HG03354 (cell line): ENCODE measurements at regions not wholly inside any gene's neighbourhood (a gene's known extent, or its start where the extent isn't known, plus 50 kb on each side); places are given as distances from the start of the nearest gene placed in this dataset.
"Not testable (repeated sequence)": the region's sequence is repeated elsewhere in the genome, so short reads cannot be mapped to it uniquely, and the experiment has no call there.

ENCODE experiments used
- ATAC-seq: cut with Tn5 transposase; IDR thresholded peaks from one replicate; pipeline ENCODE4 v1.9.1; 2021; ENCODE audit warnings: mild to moderate bottlenecking; ENCODE audit not compliant: unreplicated experiment, poor library complexity, severe bottlenecking

DNA sequence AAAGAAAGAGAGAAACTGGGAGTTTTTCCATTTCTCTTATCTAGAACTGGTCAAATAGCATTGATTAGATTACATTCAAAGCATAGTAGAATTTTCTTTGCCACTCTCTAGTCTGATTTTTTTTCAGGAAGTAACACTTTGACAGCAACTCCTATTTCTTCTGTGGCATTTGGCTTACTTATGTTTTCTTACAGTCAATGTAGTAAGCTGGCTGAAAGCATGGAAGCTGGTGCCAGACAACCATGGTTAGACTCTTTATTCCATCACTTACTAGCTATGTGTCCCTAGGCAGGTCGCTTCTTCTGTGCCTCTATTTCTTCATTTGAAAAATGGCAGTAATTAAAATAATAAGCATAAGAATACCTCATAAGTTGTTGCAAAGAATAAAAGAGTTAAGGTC is 54.2 kb upstream of the OPRM1 start:
- no peak for ATAC-seq

DNA sequence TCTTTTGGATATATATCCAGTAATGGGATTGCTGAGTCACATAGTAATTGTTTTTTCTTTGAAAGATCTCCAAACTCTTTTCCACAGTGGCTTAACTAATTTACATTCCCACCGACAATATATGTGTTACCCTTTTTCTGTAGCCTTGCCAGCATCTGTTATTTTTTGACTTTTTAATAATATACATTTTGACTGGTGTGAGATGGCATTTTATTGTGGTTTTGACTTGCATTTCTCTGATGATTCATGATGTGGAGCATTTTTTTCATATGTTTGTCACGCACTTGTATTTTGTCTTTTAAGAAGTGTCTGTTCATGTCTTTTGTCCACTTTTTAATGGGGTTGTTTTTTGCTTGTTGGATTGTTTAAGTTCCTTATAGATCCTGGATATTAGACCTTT is 58.9 kb upstream of the OPRM1 start:
- no peak for ATAC-seq

DNA sequence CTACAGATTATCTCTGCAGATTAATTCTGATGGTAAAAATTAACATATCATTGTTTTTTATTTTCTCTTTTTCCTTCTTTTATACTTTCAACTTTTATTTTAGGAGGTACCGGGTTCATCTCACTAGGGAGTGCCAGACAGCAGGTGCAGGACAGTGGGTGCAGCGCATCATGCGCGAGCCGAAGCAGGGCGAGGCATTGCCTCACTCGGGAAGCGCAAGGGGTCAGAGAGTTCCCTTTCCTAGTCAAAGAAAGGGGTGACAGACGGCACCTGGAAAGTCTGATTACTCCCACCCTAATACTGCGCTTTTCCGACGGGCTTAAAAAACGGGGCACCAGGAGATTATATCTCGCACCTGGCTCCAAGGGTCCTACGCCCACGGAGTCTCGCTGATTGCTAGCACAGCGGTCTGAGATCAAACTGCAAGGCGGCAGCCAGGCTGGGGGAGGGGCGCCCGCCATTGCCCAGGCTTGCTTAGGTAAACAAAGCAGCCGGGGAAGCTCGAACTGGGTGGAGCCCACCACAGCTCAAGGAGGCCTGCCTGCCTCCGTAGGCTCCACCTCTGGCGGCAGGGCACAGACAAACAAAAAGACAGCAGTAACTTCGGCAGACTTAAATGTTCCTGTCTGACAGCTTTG is 60.0 kb upstream of the OPRM1 start:
- not testable (repeated sequence) for ATAC-seq

DNA sequence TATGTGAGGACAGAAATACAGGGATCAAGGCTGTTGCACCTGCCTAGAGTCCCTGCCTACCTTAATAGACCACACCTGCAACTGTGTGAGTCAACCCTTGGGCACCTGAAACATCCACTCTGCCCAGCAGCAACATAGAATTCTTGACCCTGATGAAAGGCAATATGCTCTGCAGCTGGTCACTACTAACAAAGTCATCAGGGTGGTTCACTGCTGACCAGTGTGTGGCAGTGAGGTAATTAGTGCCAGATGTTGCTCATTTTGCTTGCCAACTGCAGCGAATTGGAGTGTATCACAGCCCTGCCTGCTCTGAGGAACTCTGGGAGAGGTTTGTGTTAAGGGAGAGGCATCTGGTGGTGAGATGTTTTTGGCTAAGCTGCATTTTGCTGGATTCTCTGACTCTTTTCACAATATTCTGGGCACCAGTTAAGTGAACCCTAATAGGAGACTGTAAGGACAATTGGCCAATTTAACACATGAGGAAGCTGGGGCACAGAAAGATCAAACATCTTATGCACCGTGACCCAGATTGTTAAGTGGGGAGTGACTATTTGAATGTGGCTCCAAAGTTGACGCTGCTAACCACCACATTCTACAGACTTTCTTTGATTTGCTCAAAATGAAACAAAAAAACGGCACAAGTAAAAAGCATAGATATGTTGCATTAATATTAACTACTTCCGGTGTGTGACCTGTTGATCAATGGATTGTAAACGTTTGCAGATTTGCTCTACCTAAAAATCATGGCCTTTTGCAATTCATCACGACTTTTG is 61.9 kb upstream of the OPRM1 start:
- ATAC-seq: no peak

DNA sequence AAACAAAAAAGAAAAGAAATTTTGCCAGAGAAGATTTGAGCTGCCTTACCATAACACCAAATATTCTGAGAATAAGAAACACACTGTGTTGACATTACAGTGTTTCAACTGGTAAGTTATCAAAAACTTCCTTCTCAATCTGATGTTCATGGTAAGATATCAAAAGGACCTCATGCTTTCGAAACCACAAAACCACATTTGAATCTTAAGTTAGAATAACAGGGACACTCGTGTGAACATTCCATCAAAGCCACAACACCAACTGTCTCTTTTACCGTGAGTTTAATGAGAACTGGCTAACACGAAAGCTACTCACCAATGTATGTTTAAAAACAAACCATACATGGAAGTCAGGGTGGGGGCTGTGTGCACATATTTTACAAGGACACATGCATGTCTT is 73.0 kb upstream of the OPRM1 start:
- ATAC-seq: no peak

DNA sequence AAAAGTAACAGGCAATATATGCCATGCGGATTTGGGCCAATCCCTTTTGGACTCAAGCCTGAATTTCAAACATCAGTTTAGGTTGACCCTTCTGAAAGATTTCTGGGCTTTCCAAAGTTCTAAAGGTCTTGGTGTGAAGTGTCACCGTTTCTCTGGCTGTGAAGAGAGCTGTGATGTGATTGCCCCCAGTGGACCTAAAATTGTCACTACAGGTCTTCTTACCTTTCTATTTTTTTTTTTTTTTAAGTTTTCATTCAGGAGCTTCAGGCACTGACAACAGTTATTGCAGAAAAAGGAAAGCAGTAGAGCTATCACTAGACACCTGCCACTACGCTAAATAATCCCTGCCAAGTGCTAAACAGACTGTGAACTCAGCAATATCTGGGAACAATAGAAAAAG is 75.7 kb upstream of the OPRM1 start:
- no peak for ATAC-seq

DNA sequence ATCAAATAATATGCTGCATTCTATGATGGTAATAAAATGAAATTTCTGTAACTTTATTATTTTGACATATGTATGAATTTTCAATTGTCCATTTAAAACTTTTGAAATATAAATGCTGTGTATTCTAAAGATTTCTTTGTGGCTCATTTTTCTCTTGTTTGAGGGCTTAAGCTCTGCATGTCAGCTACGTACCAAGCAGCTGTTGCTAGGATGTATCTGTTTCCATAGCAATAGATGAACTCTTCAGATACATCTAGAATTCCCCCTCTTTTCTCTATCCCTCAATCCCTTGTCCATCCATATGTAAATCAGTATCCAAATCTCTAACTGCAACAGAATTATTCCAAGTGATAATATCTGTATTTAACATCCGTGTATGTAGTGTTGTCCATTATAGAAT is 76.5 kb upstream of the OPRM1 start:
- ATAC-seq: no peak

DNA sequence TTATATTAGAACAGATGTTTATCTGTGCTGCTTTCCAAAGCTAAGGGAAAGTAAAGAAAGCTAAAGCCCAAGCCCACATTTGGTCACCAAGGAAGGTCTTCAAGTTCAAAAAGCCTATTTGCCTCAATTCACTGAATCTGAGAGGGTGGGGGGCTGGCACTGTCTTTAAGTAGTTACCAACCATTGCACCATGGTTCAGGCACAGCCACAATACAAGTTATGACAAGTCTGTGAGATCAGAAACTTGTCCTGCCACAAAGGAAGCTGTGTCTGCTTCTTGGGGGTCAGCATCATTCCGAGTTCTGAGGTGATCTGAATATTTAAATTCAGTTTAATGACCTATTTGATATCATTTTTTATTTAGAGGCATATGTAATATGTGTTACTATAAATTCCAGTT is 78.3 kb upstream of the OPRM1 start:
- ATAC-seq: no peak

DNA sequence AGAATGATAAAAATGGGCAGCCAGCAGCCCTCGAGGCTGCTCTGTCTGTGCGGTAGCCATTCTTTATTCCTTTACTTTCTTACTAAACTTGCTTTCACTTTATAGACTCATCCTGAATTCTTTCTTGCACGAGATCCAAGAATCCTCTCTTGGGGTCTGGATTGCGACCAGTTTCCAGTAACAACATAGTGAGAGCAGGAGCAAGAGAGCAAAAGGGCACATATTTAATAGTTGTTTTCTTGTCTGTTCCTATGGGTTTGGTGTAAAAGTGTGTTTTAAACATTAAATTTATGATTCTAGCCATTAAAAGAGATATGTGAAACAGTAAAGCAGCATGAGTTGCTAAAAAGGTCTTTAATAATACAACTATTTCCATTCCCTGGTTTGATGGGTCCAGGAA is 78.8 kb upstream of the OPRM1 start:
- no peak for ATAC-seq

DNA sequence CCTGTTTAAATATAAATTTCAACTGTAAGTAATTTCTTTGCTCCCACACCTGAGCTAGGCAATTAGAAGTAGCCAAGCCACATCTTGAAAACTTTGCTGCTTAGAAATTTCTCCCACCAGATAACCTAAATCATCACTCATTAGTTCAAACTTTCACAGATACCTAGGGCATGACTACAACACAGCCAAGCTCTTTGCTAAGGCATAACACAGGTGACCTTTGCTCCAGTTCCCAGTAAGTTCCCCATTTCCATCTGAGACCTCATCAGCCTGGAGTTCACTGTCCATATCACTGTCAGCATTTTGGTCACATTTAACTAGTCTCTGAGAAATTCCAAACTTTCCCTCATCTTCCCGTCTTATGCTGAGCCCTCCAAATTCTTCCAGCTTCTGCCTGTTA is 79.8 kb upstream of the OPRM1 start:
- no peak for ATAC-seq

DNA sequence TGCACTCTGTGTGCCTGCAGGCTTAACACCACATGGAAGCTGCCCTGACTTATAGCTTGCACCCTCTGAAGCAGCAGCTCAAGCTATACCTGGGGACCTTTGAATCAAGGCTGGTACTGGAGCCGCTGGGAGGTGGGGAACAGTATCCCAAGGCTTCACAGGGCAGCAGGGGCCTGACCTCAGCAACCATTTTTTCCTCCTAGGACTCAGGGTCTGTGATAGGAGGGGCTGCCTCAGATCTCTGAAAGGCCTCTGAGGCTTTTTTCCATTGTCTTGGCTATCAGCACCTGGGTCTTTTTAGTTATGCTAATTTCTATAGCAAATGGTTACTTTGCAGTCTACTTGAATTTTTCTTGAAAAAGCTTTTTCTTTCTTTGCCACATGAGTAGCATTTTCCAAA is 80.2 kb upstream of the OPRM1 start:
- ATAC-seq: no peak

DNA sequence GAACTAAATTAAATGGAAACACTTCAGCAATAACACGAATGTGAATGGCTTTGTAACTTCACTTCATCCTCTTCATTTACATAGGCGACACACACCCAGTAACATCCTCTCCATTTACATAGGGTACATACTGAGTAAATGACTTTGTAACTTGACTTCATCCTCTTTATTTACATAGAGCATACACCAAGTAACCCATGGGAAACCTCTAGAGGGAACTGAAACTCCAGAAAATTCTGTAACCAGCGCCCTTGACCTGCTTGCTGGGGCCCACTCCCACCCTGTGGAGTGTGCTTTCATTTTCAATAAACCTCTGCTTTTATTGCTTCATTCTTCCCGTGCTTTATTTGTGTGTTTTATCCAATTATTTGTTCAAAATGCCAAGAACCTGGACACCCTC is 81.6 kb upstream of the OPRM1 start:
- peak; percentile 92 for ATAC-seq

DNA sequence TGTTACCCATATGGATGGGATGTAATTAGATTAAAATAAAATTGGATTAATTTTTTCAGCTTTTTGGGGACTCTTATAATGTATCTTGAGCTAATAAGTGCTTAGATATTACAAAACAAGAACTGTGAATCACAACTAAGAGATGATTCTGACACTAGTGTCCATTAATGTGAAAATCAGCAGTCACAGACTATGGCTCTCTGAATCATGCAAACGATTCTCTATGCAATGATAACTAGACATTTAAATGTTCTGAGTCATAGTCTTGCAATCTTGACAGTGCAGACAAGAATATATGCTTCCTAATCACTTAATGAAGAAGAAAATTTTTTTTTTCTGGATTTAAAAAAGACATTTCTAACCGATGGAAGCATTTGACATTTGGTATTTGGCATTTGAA is 82.2 kb upstream of the OPRM1 start:
- no peak for ATAC-seq

DNA sequence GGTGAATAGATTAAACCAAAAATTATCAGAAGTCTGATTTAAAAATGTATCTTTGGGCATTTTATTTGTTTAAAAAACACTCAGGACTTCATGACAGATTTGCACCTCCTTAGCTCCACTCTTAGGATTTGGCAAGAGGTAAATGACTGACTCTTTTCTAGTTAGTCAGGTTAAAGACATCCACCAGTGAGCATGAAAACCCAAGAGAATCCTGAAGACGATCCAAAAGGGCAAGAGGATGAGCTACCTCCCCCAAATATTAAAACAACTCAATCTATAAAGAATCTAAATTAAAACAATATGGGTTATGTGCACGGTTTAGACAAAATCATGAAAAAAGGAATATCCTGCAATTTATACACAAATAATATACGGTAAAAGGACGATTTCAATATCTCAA is 89.4 kb upstream of the OPRM1 start:
- ATAC-seq: no peak

DNA sequence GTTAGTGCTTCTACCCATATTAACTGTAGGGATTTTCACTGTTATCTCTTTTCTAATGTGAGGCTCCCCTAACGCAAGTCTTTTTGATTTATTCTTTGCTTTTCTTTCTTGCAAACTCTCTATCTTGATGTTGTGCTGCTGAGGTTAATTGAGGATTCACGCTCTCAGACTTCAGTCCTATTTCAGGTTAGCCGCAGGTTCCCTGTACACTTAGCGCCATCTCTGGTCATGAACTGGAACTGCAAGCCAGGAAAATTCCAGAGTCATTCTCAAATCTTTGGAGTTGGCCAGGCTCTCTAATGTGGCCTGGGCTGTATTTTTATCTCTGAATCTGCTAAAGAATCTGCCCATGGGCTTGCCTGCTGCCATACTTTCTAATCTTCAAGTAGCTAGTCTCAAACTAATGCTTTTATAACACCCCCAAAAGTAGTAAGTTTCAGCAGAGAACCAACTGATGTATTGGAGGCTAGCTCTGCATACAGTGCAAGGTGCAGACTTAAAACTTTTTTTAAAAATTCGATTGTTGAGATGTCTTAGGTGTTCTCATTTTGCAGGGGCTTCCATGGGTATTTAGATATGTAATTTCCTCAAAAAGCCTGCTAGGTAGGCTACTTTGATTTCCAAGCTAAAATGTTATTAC is 91.1 kb upstream of the OPRM1 start:
- peak; percentile 79 for ATAC-seq

DNA sequence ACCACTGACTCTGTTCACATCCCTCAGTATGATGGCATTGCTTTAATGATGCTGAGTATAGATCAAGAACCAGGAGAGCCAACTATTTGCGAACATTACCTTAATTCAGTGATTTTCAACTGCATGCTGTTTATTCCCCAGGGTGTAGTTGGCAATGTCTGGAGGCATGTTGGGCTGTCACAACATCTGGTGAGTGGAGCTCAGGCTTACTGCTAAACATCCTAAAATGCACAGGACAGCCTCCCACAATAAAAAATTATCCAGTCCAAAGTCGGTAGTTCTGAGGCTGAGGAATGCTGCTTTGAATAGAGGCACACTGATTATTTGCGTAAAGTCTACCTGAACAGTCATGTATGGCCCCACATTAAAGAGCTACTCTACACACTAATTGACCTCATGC is 94.8 kb upstream of the OPRM1 start:
- no peak for ATAC-seq

DNA sequence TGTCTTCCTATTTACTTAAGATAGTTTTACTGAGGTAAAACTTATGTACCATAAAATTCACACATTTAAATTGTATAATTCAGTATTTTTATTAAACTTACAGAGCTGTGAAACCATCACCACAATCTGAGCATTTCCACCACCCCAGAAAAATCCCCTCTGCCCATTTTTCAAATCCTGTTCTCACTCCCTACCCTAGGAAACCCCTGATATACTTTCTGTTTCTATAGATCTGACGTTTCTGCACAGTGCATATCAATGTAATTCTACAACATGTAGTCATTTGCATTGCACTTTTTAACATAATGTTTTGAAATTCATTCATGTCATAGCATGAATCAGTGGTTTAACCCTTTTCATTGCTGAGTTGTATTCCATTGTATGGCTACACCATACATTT is 96.7 kb upstream of the OPRM1 start:
- ATAC-seq: no peak

DNA sequence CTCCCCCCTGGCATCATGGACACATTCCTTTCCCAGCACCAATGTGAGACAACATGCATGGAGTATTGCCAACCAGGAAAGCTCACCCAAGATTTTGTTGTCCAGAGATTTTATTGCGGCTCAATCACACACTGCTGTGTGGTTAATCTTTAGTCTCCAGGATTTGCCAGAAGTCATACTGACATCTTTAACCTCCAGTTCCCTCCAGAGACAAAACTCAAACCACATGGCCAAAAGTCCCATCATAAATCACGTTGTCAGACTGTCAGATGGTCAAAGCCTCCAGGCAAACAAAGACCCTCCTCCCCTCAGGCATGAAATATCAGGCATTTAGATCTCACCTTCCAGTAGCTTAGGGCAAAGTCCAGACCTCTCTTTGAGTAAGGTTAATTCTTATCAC is 97.3 kb upstream of the OPRM1 start:
- no peak for ATAC-seq

DNA sequence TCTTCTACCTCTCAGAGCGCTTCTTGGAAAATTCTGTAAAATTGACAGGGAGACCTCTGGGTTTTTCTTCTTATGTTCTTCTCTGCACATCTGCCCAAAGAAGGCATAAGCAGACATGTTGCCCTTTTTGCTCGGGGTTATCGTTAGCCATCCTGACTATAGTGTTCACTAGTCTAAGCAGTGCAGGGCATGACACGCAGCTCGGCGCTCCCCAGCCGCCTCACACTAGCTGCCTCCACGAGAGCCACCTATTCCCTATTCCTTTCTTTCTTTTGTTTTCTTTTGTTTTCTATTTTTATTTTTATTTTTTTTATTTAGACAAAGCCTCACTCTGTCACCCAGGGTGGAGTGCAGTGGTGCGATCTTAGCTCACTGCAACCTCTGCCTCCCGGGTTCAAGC is 100.2 kb upstream of the OPRM1 start:
- no peak for ATAC-seq

DNA sequence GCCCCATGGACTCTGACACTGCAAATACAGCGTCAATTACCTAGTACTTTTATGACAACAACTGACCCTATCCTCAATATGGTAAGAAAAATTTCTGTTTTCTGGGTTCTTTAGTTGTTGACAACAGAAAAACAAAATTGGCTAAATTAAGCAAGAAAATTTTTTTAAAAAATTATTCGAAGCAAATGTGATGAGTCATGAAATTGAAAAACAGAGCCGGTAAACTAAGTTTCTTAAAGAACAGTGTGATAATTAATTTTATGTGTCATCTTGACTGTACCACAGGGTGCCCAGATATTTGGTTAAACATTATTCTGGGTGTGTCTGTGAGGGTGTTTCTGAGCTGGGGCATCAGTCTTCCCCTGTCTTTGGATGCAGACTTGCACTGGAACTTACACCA is 107.6 kb upstream of the OPRM1 start:
- no peak for ATAC-seq

DNA sequence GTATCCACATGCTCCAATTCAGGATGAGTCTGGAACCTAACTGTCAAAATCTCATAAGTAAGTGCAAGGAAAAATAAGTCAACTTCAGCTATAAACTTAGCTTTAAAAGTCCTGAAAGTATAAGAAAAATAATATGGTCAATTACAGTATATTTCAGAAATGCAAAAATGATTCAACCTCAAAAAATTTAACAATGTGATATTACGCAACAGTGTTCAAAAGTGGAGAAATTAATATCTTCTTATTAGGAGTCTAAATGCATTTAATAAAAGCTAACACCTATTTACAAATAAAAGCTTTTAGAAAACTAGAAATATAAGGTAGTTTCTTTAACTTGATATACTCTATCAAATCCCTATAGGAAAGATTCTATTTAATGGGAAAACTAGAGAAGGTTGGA is 111.2 kb upstream of the OPRM1 start:
- no peak for ATAC-seq
